ENCODE measurements at regions not wholly inside any gene's neighbourhood (a gene's known extent, or its start where the extent isn't known, plus 50 kb on each side); places are given as distances from the start of the nearest gene placed in this dataset.
"Not testable (repeated sequence)": the region's sequence is repeated elsewhere in the genome, so short reads cannot be mapped to it uniquely, and the experiment has no call there.

DNA sequence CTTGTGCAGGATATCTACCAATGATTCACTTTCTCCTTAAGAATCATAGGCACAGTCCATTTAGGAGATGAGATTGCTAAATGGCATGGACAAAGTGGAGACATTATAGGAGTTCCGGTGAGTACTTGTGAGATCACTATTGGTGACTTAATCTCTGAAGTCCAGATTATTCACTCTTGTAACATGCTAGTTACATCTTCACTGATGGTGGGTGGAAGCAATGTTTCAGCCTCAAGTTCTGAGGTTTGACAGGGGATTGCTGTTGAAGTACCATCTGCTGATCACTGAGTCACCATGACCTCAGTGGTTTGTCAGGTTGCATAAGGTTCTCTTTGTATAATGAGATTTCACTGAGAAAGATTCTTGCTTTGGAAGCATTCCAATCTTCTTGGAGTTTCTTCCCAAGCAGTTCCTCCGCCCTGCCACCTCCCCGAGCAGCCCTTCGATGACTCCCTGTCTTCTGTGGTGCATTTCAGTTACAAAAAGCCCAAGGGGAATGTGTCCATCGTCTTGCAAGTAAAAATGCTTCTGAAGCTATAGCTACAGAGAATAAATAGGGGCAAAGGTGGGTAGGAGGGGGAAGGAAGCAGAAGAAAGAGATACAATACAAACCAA, 114.7 kb downstream of the NBPF8 start:
- H3K4me3 ChIP-seq; in situ Hi-C loops (cut with MboI; ENCODE audit: low pct_unique_long_range_greater_than_20kb in 2 of 9, low sequenced_read_pairs in 9 of 9, unreplicated experiment in 9 of 9); H3K4me1 ChIP-seq (replicated peaks in 1 of 2); H3K27ac ChIP-seq: not testable (repeated sequence)
- WGBS, 10 experiments = 100% methylated on average over 2 of the region's 5 CpGs; no CpG with 5 or more reads in 9 of the 10 experiments
- ATAC-seq (replicated peaks in 6 of 8) = peak in 7 of 8 experiments; percentile 66 to 95 (median 92)

GRCh38 chr1:120531455-120531854, 116.6 kb downstream of the NBPF8 start:
- WGBS, 10 experiments = no CpG with 5 or more reads among the region's 3 CpGs
- in situ Hi-C loops (cut with MboI; ENCODE audit: low pct_unique_long_range_greater_than_20kb in 2 of 9, low sequenced_read_pairs in 9 of 9, unreplicated experiment in 9 of 9); H3K4me3 ChIP-seq; H3K4me1 ChIP-seq (replicated peaks in 1 of 2); ATAC-seq (replicated peaks in 6 of 8); H3K27ac ChIP-seq: not testable (repeated sequence)

- not testable (repeated sequence) for H3K27ac ChIP-seq
These were observed 119.7 kb downstream of the NBPF8 start for GRCh38 chr1:120534361-120535047.

GRCh38 chr1:120535052-120535451, 120.2 kb downstream of the NBPF8 start:
- H3K4me3 ChIP-seq; in situ Hi-C loops (cut with MboI; ENCODE audit: low pct_unique_long_range_greater_than_20kb in 2 of 9, low sequenced_read_pairs in 9 of 9, unreplicated experiment in 9 of 9); H3K4me1 ChIP-seq (replicated peaks in 1 of 2); H3K27ac ChIP-seq: not testable (repeated sequence)
- peak in 2 of 8 experiments; percentile 31 to 80 for ATAC-seq (replicated peaks in 6 of 8)
- 100% methylated on average over 1 of the region's 1 CpG; no CpG with 5 or more reads in 9 of the 10 experiments for WGBS, 10 experiments

More at GRCh38 chr1:120534361-120535047, 119.7 kb downstream of the NBPF8 start:
- H3K4me3 ChIP-seq; ATAC-seq (replicated peaks in 6 of 8); in situ Hi-C loops (cut with MboI; ENCODE audit: low pct_unique_long_range_greater_than_20kb in 2 of 9, low sequenced_read_pairs in 9 of 9, unreplicated experiment in 9 of 9); H3K4me1 ChIP-seq (replicated peaks in 1 of 2): not testable (repeated sequence)
- no CpG with 5 or more reads among the region's 2 CpGs for WGBS, 10 experiments

DNA sequence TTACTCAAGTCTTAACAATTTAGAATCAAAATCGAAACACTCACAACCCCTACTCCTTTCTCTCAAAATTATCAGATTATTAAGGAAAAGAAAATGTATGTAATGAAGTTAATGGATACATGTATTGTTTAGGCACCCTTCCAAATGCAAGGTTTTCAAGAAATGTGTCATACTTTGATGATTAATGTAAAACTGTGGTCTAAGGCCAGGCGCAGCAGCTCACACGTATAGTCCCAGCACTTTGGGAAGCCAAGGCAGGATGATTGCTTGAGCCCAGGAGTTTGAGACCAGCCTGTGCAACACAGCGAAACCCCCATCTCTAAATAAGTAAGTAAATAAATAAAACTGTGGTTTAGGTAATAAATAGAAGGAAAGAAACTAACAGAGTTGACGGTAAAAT, 126.6 kb downstream of the NBPF8 start:
- H3K4me3 ChIP-seq; H3K27ac ChIP-seq; ATAC-seq (replicated peaks in 6 of 8); in situ Hi-C loops (cut with MboI; ENCODE audit: low pct_unique_long_range_greater_than_20kb in 2 of 9, low sequenced_read_pairs in 9 of 9, unreplicated experiment in 9 of 9); H3K4me1 ChIP-seq (replicated peaks in 1 of 2): not testable (repeated sequence)
- WGBS, 10 experiments = no CpG with 5 or more reads among the region's 5 CpGs

DNA sequence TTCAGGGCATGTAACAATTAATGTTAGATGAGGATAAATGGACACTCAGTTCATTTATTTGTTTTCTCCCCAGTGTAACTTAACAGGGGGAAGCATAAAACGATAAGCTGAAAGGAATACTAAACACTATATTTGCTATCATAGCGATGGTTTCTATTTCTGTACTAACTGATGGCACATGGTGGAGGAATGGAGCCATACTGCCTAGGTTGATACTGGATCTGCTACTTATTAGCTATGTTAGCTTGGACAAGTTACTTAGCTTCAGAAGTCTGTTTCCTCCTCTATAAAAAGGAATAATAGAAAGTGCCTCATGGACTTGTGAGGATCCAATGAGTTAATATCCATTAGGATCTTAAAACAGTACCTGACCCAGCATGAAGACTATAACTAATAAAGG, 127.5 kb downstream of the NBPF8 start:
- WGBS, 10 experiments = no CpG with 5 or more reads among the region's 2 CpGs
- ATAC-seq (replicated peaks in 6 of 8); in situ Hi-C loops (cut with MboI; ENCODE audit: low pct_unique_long_range_greater_than_20kb in 2 of 9, low sequenced_read_pairs in 9 of 9, unreplicated experiment in 9 of 9); H3K4me3 ChIP-seq; H3K27ac ChIP-seq; H3K4me1 ChIP-seq (replicated peaks in 1 of 2): not testable (repeated sequence)

DNA sequence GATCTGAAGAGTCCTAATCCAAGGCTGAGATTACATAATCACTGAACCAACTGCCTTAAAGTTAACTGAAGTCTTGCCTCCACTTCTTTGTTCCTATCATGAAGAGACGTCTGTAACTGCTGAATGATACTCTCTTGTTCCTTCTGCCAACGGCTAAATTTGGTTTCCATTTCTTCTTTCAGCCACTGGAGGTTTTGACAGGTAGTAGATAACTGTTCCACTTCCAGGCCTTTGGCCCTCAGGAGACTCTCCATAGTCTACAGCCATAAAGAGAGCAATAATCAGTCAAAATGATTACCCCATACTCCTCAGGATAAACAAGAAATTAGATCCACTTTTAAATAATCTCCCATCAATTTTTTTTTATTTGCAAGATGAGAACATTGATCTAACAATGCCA, 128.1 kb downstream of the NBPF8 start:
- H3K27ac ChIP-seq; H3K4me3 ChIP-seq; in situ Hi-C loops (cut with MboI; ENCODE audit: low pct_unique_long_range_greater_than_20kb in 2 of 9, low sequenced_read_pairs in 9 of 9, unreplicated experiment in 9 of 9); ATAC-seq (replicated peaks in 6 of 8); H3K4me1 ChIP-seq (replicated peaks in 1 of 2): not testable (repeated sequence)
- WGBS, 10 experiments = no CpG with 5 or more reads among the region's 2 CpGs

DNA sequence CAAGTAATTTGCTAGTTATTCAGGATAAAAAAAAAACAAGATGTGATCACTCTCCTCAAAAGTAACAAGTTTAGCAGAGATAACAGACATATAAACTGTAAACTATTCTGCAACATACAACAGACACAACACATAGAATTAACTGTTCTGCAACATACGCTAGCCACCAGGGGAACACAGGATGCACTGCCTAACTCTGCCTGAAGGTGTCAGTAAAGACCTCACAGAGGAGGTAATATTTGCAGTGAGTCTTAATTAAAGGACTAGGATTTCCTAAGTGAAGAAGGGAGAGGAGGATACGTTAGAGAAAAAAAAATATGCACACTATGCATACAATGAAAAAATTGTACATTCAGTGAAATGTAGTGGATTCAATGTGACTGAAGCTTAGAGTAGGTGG, 129.6 kb downstream of the NBPF8 start:
- no CpG with 5 or more reads among the region's 2 CpGs for WGBS, 10 experiments
- peak; percentile 74 to 98 (median 86) for ATAC-seq (replicated peaks in 6 of 8)
- in situ Hi-C loops (cut with MboI; ENCODE audit: low pct_unique_long_range_greater_than_20kb in 2 of 9, low sequenced_read_pairs in 9 of 9, unreplicated experiment in 9 of 9) = not testable (repeated sequence)

GRCh38 chr1:120550335-120550734, 135.5 kb downstream of the NBPF8 start:
- WGBS, 10 experiments = no CpG with 5 or more reads among the region's 2 CpGs
- H3K4me1 ChIP-seq (replicated peaks in 1 of 2); ATAC-seq (replicated peaks in 6 of 8); H3K4me3 ChIP-seq; H3K27ac ChIP-seq; in situ Hi-C loops (cut with MboI; ENCODE audit: low pct_unique_long_range_greater_than_20kb in 2 of 9, low sequenced_read_pairs in 9 of 9, unreplicated experiment in 9 of 9): not testable (repeated sequence)

More for the DNA sequence above, 129.6 kb downstream of the NBPF8 start:
- not testable (repeated sequence) for H3K27ac ChIP-seq; H3K4me1 ChIP-seq (replicated peaks in 1 of 2); H3K4me3 ChIP-seq

DNA sequence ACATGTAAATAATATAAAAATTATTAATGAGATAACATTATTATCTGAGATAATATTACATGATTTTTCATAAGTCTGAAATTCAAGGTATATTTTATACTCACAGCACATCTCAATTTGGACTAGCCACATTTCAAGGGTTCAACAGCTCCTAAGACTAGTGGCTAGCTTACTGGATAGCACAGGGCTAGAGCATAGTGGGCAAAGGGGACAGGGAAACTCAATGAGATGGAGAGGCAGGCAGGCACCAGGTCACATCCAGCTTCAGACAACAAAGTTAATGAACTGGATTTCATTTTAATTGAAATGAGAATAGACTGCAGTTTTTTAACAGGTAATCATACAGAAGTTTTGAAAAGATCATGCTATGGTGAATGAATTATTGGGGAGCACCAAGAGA, 137.4 kb downstream of the NBPF8 start:
- H3K27ac ChIP-seq; in situ Hi-C loops (cut with MboI; ENCODE audit: low pct_unique_long_range_greater_than_20kb in 2 of 9, low sequenced_read_pairs in 9 of 9, unreplicated experiment in 9 of 9); H3K4me1 ChIP-seq (replicated peaks in 1 of 2); H3K4me3 ChIP-seq: not testable (repeated sequence)
- ATAC-seq (replicated peaks in 6 of 8) = peak in 3 of 8 experiments; percentile 36 to 59 (median 39)

- in situ Hi-C loops (cut with MboI; ENCODE audit: low pct_unique_long_range_greater_than_20kb in 2 of 9, low sequenced_read_pairs in 9 of 9, unreplicated experiment in 9 of 9); H3K4me1 ChIP-seq (replicated peaks in 1 of 2); H3K27ac ChIP-seq: not testable (repeated sequence)
- WGBS, 10 experiments = no CpG with 5 or more reads among the region's 46 CpGs
- peak in 5 of 8 experiments; percentile 11 to 23 (median 18) for ATAC-seq (replicated peaks in 6 of 8)
- H3K4me3 ChIP-seq = peak overlapping the region; percentile 23 to 76 (median 50)
These were observed 142.9 kb downstream of the NBPF8 start for GRCh38 chr1:120557605-120558302.

DNA sequence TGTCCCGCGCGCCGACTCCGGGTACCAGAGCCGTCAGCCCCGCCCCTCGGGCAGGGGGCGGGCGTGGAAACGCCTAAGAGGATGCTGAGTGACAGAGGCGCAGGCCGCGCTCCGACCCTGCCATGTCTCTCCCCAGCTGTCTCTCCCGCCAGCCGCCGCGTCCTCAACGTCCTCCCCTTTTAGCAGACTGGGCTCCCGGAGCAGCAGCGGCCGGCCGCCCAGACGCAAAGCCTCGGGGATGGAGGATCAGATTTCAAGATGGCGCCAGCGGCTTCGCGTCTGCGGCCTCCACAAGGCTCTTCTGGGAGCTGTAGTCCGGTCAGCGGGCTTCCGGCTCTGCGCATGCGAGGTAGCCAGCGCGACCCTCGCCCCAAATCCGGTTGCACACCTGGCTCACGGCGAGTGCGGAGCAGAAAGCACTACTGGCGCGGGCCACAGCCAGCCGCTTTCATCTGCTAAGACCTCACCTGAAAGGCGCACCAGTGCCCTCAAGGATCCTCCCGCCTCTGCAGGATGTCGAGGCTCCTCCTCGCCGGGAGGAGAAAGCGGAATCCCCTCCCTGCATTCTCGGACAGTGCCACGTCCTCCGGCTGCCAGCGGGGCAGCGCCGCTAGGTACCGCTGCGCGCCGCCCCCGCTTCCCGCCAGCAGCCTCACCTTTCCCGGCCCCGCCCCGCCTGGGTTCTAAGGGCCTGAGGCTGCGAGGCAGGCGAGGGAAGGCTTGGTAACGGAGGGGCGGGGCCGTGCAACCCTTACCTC, 143.6 kb downstream of the NBPF8 start:
- in situ Hi-C loops (cut with MboI; ENCODE audit: low pct_unique_long_range_greater_than_20kb in 2 of 9, low sequenced_read_pairs in 9 of 9, unreplicated experiment in 9 of 9); H3K4me1 ChIP-seq (replicated peaks in 1 of 2): not testable (repeated sequence)
- peak overlapping the region; percentile 89 to 91 for H3K27ac ChIP-seq
- peak; percentile 86 to 94 (median 88) for ATAC-seq (replicated peaks in 6 of 8)
- peak overlapping the region; percentile 68 to 99 (median 87) for H3K4me3 ChIP-seq
- WGBS, 10 experiments = no CpG with 5 or more reads among the region's 72 CpGs

- H3K4me3 ChIP-seq; H3K27ac ChIP-seq; ATAC-seq (replicated peaks in 6 of 8); in situ Hi-C loops (cut with MboI; ENCODE audit: low pct_unique_long_range_greater_than_20kb in 2 of 9, low sequenced_read_pairs in 9 of 9, unreplicated experiment in 9 of 9); H3K4me1 ChIP-seq (replicated peaks in 1 of 2): not testable (repeated sequence)
- WGBS, 10 experiments = 60 to 100% (median 60%) methylated on average over 1 of the region's 3 CpGs; no CpG with 5 or more reads in 7 of the 10 experiments
These were observed 146.9 kb downstream of the NBPF8 start for GRCh38 chr1:120561767-120562166.
